RWPE1 (cell line): ENCODE measurements at regions not wholly inside any gene's neighbourhood (a gene's known extent, or its start where the extent isn't known, plus 50 kb on each side); places are given as distances from the start of the nearest gene placed in this dataset.
"Not testable (repeated sequence)": the region's sequence is repeated elsewhere in the genome, so short reads cannot be mapped to it uniquely, and the experiment has no call there.

Experiments used
- CTCF ChIA-PET: fragments of 350-600 bp; sonication (Branson Sonifier 250); formaldehyde crosslinking; extraction: SDS; loops from one replicate; lab custom pipeline; 2021; lab: Yijun Ruan, JAX
- POLR2A ChIA-PET: fragments of 400-600 bp; formaldehyde crosslinking; extraction: SDS; loops from one replicate; lab custom pipeline; 2020; ENCODE audit warnings: antibody characterized with exemption; ENCODE audit not compliant: low non-redundant PET; lab: Yijun Ruan, JAX
- DNase-seq: peaks from one replicate; pipeline ENCODE4 v3.0.0; 2012; ENCODE audit warnings: low spot score
- H3K27ac ChIP-seq: fragments of 450-650 bp; 2 replicates; pipeline ENCODE4 v1.5.1; 2017
- TF ChIP-seq, protein P1 (sequence below): fragments of 450-650 bp; conservative IDR thresholded peaks from 2 replicates; pipeline ENCODE4 v1.5.1; 2017; ENCODE audit warnings: low read depth, mild to moderate bottlenecking

DNA sequence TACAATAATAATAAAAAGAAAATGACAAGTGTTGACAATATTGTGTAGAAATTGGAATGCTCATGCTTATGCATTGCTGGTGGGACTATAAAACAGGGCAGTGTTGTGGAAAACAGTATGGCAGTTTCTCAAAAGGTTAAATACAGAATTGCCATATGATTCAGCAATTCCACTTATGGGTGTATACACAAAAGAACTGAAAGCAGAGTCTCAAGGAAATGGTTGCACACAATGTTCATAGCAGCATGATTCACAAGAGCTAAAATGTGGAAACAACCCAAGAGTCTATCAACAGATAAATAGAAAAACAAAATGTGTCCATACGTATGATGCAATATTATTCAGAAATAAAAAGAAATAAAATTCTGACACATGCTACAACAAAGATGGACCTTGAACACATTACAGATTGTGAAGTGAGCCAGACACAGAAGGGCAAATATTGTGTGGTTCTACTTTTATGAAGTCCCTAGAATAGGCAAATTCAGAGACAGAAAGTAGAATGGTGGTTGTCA lies 64.8 kb upstream of the GRM8 start:
- ChIA-PET CTCF (no interaction called here), POLR2A (no interaction called here)
- TF ChIP-seq, protein P1, sequence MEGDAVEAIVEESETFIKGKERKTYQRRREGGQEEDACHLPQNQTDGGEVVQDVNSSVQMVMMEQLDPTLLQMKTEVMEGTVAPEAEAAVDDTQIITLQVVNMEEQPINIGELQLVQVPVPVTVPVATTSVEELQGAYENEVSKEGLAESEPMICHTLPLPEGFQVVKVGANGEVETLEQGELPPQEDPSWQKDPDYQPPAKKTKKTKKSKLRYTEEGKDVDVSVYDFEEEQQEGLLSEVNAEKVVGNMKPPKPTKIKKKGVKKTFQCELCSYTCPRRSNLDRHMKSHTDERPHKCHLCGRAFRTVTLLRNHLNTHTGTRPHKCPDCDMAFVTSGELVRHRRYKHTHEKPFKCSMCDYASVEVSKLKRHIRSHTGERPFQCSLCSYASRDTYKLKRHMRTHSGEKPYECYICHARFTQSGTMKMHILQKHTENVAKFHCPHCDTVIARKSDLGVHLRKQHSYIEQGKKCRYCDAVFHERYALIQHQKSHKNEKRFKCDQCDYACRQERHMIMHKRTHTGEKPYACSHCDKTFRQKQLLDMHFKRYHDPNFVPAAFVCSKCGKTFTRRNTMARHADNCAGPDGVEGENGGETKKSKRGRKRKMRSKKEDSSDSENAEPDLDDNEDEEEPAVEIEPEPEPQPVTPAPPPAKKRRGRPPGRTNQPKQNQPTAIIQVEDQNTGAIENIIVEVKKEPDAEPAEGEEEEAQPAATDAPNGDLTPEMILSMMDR, result no peak
- no peak overlapping the region for H3K27ac ChIP-seq
- DNase-seq, result no peak

DNA sequence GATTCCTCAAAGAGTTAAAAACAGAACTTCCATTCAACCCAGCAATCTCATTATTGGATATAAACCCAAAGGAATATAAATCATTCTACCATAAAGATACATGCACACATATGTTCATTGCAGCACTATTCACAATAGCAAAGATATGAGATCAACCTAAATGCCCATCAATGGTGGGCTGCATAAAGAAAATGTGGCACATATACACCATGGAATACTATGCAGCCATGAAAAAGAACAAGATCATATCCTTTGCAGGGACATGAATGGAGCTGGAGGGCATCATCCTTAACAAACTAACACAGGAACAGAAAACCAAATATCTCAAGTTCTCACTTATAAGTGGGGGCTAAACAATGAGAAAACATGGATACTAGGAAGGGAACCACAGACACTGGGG lies 64.1 kb upstream of the GRM8 start:
- DNase-seq, POLR2A ChIA-PET, H3K27ac ChIP-seq, CTCF ChIA-PET: not testable (repeated sequence)

DNA sequence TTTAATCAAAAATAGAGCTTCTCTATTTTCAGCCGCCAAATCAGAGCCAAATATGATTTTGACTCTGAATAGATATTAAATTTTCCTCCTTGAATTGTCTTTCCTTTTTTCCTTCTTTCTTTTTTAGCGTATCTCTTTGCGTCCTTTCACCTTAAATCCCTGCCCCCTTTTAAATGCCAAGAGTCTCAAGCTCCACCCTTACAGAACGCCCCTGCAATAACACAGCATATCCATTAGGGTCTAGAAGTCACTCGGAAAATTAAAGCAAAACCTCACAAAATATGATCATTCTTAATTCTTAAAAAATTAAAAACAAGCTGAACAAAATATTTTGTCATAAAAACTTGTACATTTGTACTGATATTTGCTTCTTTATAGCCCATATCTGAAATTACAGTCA lies 51.3 kb upstream of the GRM8 start:
- CTCF ChIA-PET, result interaction anchor here (0.6 kb wide), 1 partner anchor 1586 kb away, joined by 4 read pairs; no protein-coding TSS in a partner anchor
- DNase-seq, result no peak
- no peak overlapping the region for H3K27ac ChIP-seq
- TF ChIP-seq, protein P1, result no peak
- POLR2A ChIA-PET, result no interaction called here

DNA sequence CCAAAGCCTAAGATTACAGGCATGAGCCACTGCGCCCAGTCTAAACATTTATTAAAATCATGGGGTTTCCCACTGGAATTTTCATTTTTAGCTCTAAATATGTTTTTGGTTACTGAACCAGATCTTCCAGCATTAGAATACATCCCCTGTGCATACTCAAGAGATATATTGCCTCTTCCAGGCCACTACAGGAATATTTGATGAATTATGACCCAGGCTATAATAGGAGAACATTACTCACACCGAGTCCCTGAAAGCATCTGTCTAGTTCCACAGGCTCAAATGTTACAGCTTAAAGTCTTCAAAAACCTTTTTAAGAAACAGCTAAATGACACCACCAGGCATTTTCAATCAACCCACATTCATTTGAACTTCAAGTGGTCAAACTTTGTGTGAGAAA lies 50.4 kb upstream of the GRM8 start:
- ChIA-PET CTCF (interaction anchor here (0.6 to 0.7 kb wide), 2 partner anchors 22 to 391 kb away, joined by 3 read pairs; no protein-coding TSS in a partner anchor), POLR2A (no interaction called here)
- H3K27ac ChIP-seq, result no peak overlapping the region
- TF ChIP-seq, protein P1, result no peak
- DNase-seq, result no peak
